Caco-2 (cell line): ENCODE measurements at regions not wholly inside any gene's neighbourhood (a gene's known extent, or its start where the extent isn't known, plus 50 kb on each side); places are given as distances from the start of the nearest gene placed in this dataset.

Experiments used
- BruUV-seq: library from RNA; stranded (reverse); fragments of 400-500 nt; replicated peaks from 2 replicates; lab custom pipeline; 2021; lab: Mats Ljungman, UMichigan
- CTCF ChIA-PET: fragments of 300-600 bp; sonication (Branson Sonifier 250); formaldehyde crosslinking; loops from one replicate; lab custom pipeline; 2022; ENCODE audit warnings: antibody characterized with exemption; lab: Charles Lee
- POLR2A ChIA-PET: fragments of 300-600 bp; sonication (Branson Sonifier 250); formaldehyde crosslinking; loops from one replicate; lab custom pipeline; 2022; ENCODE audit warnings: antibody characterized with exemption; lab: Charles Lee
- DNase-seq, 2 experiments: peaks; one replicate each; pipeline versions ENCODE4 v3.0.0 to v3.0.0-alpha.2; 2020 to 2022
- H3K27me3 ChIP-seq: replicated peaks from 2 replicates; pipeline ENCODE4 v1.6.0; 2011; ENCODE audit warnings: low read length; ENCODE audit not compliant: control insufficient read depth, insufficient read depth
- H3K36me3 ChIP-seq: 2 replicates; pipeline ENCODE4 v1.5.1; 2011; ENCODE audit warnings: low read length; ENCODE audit not compliant: control insufficient read depth, insufficient read depth
- H3K4me1 ChIP-seq: fragments of 250-450 bp; sonication (Bioruptor Pico); 2 replicates; pipeline ENCODE4 v1.5.1; 2020; ENCODE audit warnings: mild to moderate bottlenecking
- H3K4me3 ChIP-seq: 2 replicates; pipeline ENCODE4 v1.5.1; 2011; ENCODE audit warnings: low read depth, mild to moderate bottlenecking, control low read depth, low read length
- H3K9me3 ChIP-seq: fragments of 250-450 bp; sonication (Bioruptor Pico); 2 replicates; pipeline ENCODE4 v1.5.1; 2020; ENCODE audit warnings: mild to moderate bottlenecking, moderate library complexity
- H3K27ac Mint-ChIP-seq: one replicate; pipeline ENCODE4 v1.8.0; 2022; ENCODE audit warnings: mixed read lengths; ENCODE audit not compliant: unreplicated experiment
- H3K27me3 Mint-ChIP-seq: one replicate; pipeline ENCODE4 v1.8.0; 2022; ENCODE audit warnings: mixed read lengths; ENCODE audit not compliant: insufficient read depth, unreplicated experiment
- H3K36me3 Mint-ChIP-seq: one replicate; pipeline ENCODE4 v1.8.0; 2022; ENCODE audit warnings: mild to moderate bottlenecking, mixed read lengths; ENCODE audit not compliant: insufficient read depth, unreplicated experiment
- H3K4me1 Mint-ChIP-seq: one replicate; pipeline ENCODE4 v1.8.0; 2022; ENCODE audit warnings: low read depth, mixed read lengths; ENCODE audit not compliant: unreplicated experiment
- H3K4me3 Mint-ChIP-seq: one replicate; pipeline ENCODE4 v1.8.0; 2022; ENCODE audit warnings: mild to moderate bottlenecking, moderate library complexity, mixed read lengths; ENCODE audit not compliant: unreplicated experiment
- H3K9me3 Mint-ChIP-seq: one replicate; pipeline ENCODE4 v1.8.0; 2022; ENCODE audit warnings: mixed read lengths; ENCODE audit not compliant: unreplicated experiment
- intact Hi-C: fragments of 100-400 bp; cut with micrococcal nuclease; formaldehyde crosslinking; loops from one replicate; pipeline ENCODE4 v1.10.0; 2022; ENCODE audit not compliant: unreplicated experiment
- TF ChIP-seq, protein P1 (sequence below), 2 experiments: fragments of 200-600 bp in 1 of 2; IDR thresholded peaks; 1 replicate in 1 of 2; 2 replicates in 1 of 2; pipeline versions ENCODE4 v1.5.1 to v1.8.0; 2011 to 2022; ENCODE audit warnings: antibody characterized with exemption in 1 of 2, control low read depth in 1 of 2, inconsistent platforms in 1 of 2, low read depth in 1 of 2, low read length in 1 of 2, mild to moderate bottlenecking in 1 of 2, moderate library complexity in 1 of 2; ENCODE audit not compliant: insufficient read depth in 1 of 2, severe bottlenecking in 1 of 2, unreplicated experiment in 1 of 2

DNA sequence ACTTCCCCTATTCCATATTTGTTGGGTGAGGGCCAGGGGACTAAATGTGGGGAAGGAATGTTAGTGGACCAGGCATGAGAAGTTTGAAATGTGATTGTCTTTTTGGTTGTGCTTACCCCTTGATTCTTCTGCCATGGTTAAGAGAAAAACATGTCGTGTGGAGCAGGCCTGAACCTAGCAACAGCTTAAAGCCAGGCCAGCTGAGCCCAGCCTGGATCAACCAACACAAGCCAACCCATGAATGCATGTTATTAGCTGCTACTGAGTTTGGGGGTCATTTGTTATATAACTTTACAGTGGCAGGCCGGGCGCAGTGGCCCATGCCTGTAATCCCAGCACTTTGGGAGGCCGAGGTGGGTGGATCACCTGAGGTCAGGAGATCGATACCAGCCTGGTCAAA lies 52.4 kb upstream of the TRIO start:
- no peak for DNase-seq
- TF ChIP-seq, protein P1, sequence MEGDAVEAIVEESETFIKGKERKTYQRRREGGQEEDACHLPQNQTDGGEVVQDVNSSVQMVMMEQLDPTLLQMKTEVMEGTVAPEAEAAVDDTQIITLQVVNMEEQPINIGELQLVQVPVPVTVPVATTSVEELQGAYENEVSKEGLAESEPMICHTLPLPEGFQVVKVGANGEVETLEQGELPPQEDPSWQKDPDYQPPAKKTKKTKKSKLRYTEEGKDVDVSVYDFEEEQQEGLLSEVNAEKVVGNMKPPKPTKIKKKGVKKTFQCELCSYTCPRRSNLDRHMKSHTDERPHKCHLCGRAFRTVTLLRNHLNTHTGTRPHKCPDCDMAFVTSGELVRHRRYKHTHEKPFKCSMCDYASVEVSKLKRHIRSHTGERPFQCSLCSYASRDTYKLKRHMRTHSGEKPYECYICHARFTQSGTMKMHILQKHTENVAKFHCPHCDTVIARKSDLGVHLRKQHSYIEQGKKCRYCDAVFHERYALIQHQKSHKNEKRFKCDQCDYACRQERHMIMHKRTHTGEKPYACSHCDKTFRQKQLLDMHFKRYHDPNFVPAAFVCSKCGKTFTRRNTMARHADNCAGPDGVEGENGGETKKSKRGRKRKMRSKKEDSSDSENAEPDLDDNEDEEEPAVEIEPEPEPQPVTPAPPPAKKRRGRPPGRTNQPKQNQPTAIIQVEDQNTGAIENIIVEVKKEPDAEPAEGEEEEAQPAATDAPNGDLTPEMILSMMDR (IDR thresholded peaks at IDR 0.05; ENCODE audit: insufficient read depth in 1 of 2, low read depth in 1 of 2, low read length in 1 of 2, severe bottlenecking in 1 of 2, unreplicated experiment in 1 of 2) = no peak
- Histone ChIP-seq H3K36me3 (no peaks in the 10 kb centered on the region), H3K4me1 (no peaks in the 10 kb centered on the region), H3K9me3 (no peaks in the 10 kb centered on the region), H3K27me3 (no peaks in the 10 kb centered on the region), H3K4me3 (no peak overlapping the region)
- no peaks in the 10 kb centered on the region for H3K9me3 Mint-ChIP-seq
- ChIA-PET POLR2A (no interaction called here), CTCF (no interaction called here)
- no peaks in the 10 kb centered on the region for H3K4me1 Mint-ChIP-seq
- no TSS peak for BruUV-seq
- no peaks in the 10 kb centered on the region for H3K36me3 Mint-ChIP-seq
- H3K27ac Mint-ChIP-seq = no peak overlapping the region
- H3K27me3 Mint-ChIP-seq = peaks cover 10% of the 10 kb centered on the region
- no peak overlapping the region for H3K4me3 Mint-ChIP-seq
- intact Hi-C loops = loop anchor here (5.0 kb wide), 1 partner anchor 103 kb away; no protein-coding TSS in a partner anchor

DNA sequence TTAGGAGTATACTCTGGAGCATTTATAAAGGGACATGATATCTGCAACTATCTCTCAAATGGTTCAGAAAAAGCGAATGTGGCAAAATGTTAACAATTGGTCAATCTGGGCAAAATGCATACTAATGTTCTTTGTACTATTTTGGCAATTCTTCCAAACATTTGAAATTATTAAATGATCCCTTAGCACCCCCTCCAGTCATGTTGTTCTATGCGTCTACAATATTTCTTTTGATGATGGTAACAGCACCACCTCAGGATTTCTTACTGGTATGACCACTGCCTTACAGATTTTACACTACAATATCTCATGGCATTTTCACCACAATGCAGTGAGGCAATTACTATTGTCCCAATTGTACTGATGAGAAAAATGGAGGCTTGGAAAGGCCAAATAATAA lies 52.9 kb upstream of the TRIO start:
- Mint-ChIP-seq H3K4me3 (no peak overlapping the region), H3K9me3 (no peaks in the 10 kb centered on the region), H3K4me1 (no peaks in the 10 kb centered on the region), H3K36me3 (no peaks in the 10 kb centered on the region), H3K27me3 (peaks cover 10% of the 10 kb centered on the region), H3K27ac (no peak overlapping the region)
- Histone ChIP-seq H3K27me3 (no peaks in the 10 kb centered on the region), H3K4me1 (no peaks in the 10 kb centered on the region), H3K9me3 (no peaks in the 10 kb centered on the region), H3K36me3 (no peaks in the 10 kb centered on the region), H3K4me3 (no peak overlapping the region)
- ChIA-PET POLR2A (interaction anchor here (0.7 kb wide), 1 partner anchor 10 kb away, joined by 3 read pairs; no protein-coding TSS in a partner anchor), CTCF (no interaction called here)
- intact Hi-C loops = loop anchor here (5.0 kb wide), 1 partner anchor 103 kb away; no protein-coding TSS in a partner anchor
- no TSS peak for BruUV-seq
- TF ChIP-seq, protein P1 (IDR thresholded peaks at IDR 0.05; ENCODE audit: insufficient read depth in 1 of 2, low read depth in 1 of 2, low read length in 1 of 2, severe bottlenecking in 1 of 2, unreplicated experiment in 1 of 2) = no peak
- DNase-seq = no peak

DNA sequence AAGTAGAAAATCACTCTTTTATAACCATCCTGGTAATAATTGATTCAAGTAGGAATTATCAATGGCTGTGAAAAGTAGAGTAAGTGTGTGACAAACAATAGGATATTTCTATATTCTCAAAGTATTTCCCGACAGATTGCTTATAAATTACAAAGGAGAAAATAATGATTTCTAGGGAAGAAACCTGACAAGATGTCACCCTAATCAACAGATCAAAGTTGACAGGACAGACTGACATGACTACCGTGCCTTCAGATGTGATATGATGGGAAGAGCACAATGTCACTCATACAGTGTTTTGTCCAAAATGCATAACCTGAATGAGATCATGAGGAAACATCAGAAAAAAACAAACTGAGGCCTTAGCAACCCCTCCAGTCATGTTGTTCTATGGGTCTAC lies 53.9 kb upstream of the TRIO start:
- no peak overlapping the region for H3K27ac Mint-ChIP-seq
- H3K4me3 Mint-ChIP-seq = no peak overlapping the region
- H3K27me3 ChIP-seq = no peaks in the 10 kb centered on the region
- peaks cover 6% of the 10 kb centered on the region for H3K27me3 Mint-ChIP-seq
- H3K4me1 ChIP-seq = no peaks in the 10 kb centered on the region
- TF ChIP-seq, protein P1 (IDR thresholded peaks at IDR 0.05; ENCODE audit: insufficient read depth in 1 of 2, low read depth in 1 of 2, low read length in 1 of 2, severe bottlenecking in 1 of 2, unreplicated experiment in 1 of 2) = no peak
- no peak for DNase-seq
- H3K36me3 ChIP-seq = no peaks in the 10 kb centered on the region
- H3K9me3 ChIP-seq = no peaks in the 10 kb centered on the region
- H3K4me3 ChIP-seq = no peak overlapping the region
- no TSS peak for BruUV-seq
- intact Hi-C loops = no loop called here
- POLR2A ChIA-PET = no interaction called here
- H3K4me1 Mint-ChIP-seq = no peaks in the 10 kb centered on the region
- CTCF ChIA-PET = interaction anchor here (0.6 kb wide), 1 partner anchor 76 kb away, joined by 3 read pairs; no protein-coding TSS in a partner anchor
- H3K9me3 Mint-ChIP-seq = no peaks in the 10 kb centered on the region
- H3K36me3 Mint-ChIP-seq = no peaks in the 10 kb centered on the region
